ENCODE measurements at regions not wholly inside any gene's neighbourhood (a gene's known extent, or its start where the extent isn't known, plus 50 kb on each side); places are given as distances from the start of the nearest gene placed in this dataset.

- H3K9me3 ChIP-seq (ENCODE audit: control insufficient read depth, insufficient read depth, low read depth, low read length): no peaks in the 10 kb centered on the region
- no peaks in the 10 kb centered on the region for H3K36me3 ChIP-seq (ENCODE audit: control insufficient read depth in 2 of 2, insufficient read depth in 1 of 2, low read length in 2 of 2)
- peaks cover 17% of the 10 kb centered on the region for H3K4me1 ChIP-seq (ENCODE audit: control insufficient read depth, insufficient read depth, low read length)
- ChIA-PET CTCF (no interaction called here), POLR2A (no interaction called here)
- no peak overlapping the region for H3K27ac ChIP-seq (ENCODE audit: extremely low read depth, low read depth, low read length)
- TF ChIP-seq ZNF654 (tag by site-specific recombination; IDR thresholded peaks at IDR 0.05; ENCODE audit: low read depth) (no peak), ZNF561 (tag by site-specific recombination; IDR thresholded peaks at IDR 0.05; ENCODE audit: borderline replicate concordance) (no peak), ZNF18 (tag by site-specific recombination; IDR thresholded peaks at IDR 0.05) (no peak), ZNF621 (tag by site-specific recombination; IDR thresholded peaks at IDR 0.05) (no peak), ZNF274 (IDR thresholded peaks at IDR 0.05; ENCODE audit: low read length) (no peak), ZNF274 (tag by site-specific recombination; IDR thresholded peaks at IDR 0.05; ENCODE audit: borderline replicate concordance) (no peak), ZNF580 (tag by site-specific recombination; IDR thresholded peaks at IDR 0.05) (no peak), ZNF639 (tag by site-specific recombination; IDR thresholded peaks at IDR 0.05) (no peak), PBX3 (CRISPR knock-in tag; IDR thresholded peaks at IDR 0.05) (no peak), ZNF423 (tag by site-specific recombination; IDR thresholded peaks at IDR 0.05) (no peak), ZNF544 (tag by site-specific recombination; IDR thresholded peaks at IDR 0.05) (no peak), ZNF785 (tag by site-specific recombination; IDR thresholded peaks at IDR 0.05) (no peak), HIC1 (tag by site-specific recombination; IDR thresholded peaks at IDR 0.05) (no peak), ZNF645 (tag by site-specific recombination; IDR thresholded peaks at IDR 0.05) (no peak), SP7 (tag by site-specific recombination; IDR thresholded peaks at IDR 0.05) (no peak), ZNF335 (tag by site-specific recombination; conservative IDR thresholded peaks at IDR 0.05) (no peak), ZNF280D (tag by site-specific recombination; IDR thresholded peaks at IDR 0.05) (no peak), SCRT1 (tag by site-specific recombination; IDR thresholded peaks at IDR 0.05; ENCODE audit: borderline replicate concordance) (no peak), ZFP37 (tag by site-specific recombination; IDR thresholded peaks at IDR 0.05) (no peak), BCL11A (tag by site-specific recombination; IDR thresholded peaks at IDR 0.05; ENCODE audit: low read depth) (no peak), ZNF16 (tag by site-specific recombination; IDR thresholded peaks at IDR 0.05; ENCODE audit: low read depth) (no peak)
- H3K4me3 ChIP-seq (ENCODE audit: low read depth, low read length): no peak overlapping the region
These were observed 310.4 kb downstream of the MTX2 start for GRCh38 chr2:176579608-176580007.
